GM18520 (cell line): ENCODE measurements at regions not wholly inside any gene's neighbourhood (a gene's known extent, or its start where the extent isn't known, plus 50 kb on each side); places are given as distances from the start of the nearest gene placed in this dataset.

Experiments
- ATAC-seq: cut with Tn5 transposase; IDR thresholded peaks from one replicate; pipeline ENCODE4 v1.9.1; 2021; ENCODE audit not compliant: unreplicated experiment

GRCh38 chr6:156575361-156575760 is 201.8 kb upstream of the ARID1B start:
- ATAC-seq = no peak

DNA sequence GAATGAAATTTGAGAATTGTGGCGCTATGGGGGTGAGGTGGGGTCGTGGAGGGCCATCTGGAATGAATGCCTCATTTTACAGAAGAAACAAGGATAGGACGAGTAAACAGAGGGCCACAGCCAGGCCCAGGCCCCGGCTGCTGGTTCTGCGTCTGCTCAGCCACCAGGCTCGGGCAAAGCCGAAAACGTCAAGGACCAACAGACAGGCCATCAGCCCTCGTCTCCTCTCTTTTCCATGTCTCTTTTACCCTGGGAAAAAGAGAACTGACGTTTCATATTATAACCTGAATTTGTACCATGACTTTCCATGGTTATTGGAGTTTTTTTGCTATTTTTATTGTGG is 212.4 kb upstream of the ARID1B start:
- no peak for ATAC-seq

DNA sequence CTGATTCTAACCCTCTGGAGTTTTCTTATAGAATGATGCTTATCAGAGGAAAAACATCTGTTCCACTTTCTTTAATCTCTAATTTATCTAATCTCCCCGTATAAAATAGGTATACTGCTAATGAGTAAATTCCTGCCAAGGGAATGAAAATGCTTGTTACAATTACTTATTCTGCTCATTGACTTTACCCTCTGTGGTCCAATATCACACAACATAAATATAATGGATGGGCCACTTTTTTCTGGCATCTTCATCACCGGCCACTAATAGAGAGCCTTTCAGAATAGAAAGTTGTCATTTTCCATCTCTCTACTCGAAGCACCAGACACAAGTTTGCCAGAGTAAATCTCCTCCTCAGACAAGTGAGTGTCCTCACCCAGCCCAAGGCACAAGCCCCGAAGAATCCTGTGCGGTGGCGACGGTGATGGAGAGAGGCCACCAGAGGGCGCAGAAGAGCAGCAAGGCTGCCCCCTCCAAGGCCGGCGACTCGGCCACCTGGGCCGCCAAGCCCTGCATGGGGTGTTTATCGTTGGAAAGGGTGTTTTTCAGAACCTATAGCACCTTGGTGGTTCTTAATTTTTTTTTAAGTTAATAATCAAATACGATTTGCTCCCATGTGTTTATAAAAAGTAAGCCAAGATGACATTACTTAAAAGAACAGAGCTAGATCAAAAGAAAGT is 212.9 kb upstream of the ARID1B start:
- ATAC-seq = peak; percentile 85

DNA sequence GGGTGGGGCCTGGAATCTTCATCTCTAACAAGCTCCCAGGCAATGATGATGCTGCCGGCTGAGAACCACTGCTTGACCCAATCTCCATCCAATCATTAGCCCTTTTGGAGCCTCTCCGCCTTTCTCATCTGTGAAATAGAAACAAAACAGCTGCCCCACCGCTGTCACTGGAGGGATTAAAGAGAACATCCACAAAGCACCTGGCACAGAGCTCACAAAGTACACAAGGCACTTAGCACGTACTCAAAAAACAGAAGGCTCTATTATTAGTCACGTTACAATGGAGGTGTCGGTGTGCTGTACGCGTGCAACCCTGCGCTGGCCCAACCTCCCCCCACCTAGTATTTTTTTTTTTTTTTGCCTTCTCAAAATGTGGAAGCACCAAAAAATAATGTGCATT is 213.5 kb upstream of the ARID1B start:
- no peak for ATAC-seq

GRCh38 chr6:156562636-156563035 is 214.5 kb upstream of the ARID1B start:
- no peak for ATAC-seq

GRCh38 chr6:156562019-156562418 is 215.2 kb upstream of the ARID1B start:
- no peak for ATAC-seq

DNA sequence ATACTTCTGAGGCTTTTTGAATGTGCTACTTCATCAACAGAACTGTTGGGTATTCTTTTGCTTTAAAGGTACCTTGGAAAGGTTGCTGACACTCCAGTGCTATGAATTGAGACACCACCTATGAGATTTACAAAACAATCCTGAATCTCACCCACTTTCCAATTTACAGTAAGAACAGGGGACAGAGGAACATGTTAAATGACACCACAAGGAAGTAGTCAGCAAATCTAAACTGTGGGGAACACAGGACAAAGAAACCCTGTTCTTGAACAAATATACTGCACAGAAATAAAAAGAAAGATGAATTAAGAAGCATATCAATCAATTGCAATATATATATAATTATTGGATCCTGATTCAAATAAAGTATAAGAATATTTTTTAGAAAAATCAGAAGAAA is 216.7 kb upstream of the ARID1B start:
- ATAC-seq = no peak

GRCh38 chr6:156559162-156559690 is 218.0 kb upstream of the ARID1B start:
- ATAC-seq = no peak

GRCh38 chr6:156557911-156558259 is 219.3 kb upstream of the ARID1B start:
- ATAC-seq = no peak

- ATAC-seq = no peak
Measured at GRCh38 chr6:156557251-156557910, 219.8 kb upstream of the ARID1B start.

DNA sequence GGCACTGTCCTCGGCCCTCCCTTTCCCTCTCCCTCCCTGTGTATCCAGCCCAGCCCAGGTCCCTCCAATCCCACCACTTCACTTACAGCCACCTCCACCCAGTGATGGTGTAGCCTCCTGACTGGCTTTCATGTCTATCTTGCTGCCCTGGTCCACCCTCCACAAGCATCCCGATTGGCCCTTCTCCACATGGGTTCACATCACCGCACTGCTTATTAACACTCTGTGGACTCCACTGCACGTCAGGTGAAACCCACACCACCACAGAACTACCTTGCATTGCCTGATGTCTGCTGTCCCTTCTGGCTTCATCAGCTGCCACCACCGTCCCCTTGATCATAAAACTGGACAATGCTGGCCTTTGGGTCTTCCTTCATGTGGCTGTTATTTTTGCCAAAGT is 220.4 kb upstream of the ARID1B start:
- no peak for ATAC-seq

DNA sequence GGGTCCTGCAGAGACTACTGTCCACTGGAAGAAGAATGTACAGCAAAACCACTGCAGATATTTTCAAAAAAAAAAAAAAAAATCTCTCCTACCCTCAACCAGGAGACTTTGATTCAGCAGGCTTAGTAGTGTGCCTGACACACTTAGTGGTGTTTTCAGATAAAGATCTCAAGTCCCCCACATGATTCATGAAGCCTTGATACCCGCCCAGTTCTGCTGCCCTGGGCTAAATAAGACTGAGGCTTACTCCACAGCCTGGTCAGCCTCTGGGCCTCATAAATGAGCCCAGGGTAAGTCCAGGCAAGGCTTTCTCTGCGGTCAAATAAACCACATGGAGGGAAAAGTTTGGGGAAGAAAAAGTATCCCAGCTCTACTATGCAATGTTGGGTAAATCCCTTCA is 222.1 kb upstream of the ARID1B start:
- no peak for ATAC-seq

DNA sequence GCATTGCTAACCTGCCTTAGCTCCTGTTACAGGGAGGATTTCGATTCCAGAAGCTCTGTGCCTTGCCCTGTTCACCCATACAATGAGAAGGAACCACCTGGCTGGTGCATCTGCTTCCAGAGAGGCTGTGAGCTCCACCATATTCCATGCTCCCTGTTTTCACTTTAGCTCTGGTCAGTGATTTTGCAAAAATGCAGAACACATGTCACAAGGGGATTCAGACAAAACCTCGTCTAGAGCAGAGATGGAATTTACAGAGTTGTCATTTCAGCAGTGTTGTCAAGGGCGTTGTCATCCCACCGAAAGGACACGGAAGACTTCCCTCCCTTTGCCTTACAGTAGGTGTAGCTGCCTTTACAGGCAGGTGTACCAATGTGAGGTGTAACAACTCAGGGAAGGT is 223.0 kb upstream of the ARID1B start:
- no peak for ATAC-seq

DNA sequence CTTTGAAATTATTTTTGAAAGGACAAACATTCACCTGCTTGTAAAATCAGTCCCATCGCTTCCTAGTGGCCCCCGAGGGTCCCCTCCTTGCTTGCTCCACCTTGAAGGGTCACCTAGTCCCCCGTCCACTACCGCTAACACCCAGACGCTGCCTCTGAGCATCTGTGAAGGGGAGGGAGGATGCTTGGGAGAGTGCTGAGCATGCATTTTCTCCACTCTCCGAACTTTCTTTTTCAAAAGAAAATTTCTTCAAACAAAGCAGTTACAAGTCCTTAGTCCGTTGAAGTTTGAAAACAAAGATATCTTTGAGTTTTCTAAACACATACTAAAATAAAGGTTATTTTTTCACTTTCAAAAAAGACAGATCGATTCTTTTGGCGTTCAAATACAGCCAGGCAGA is 224.3 kb upstream of the ARID1B start:
- ATAC-seq = no peak

DNA sequence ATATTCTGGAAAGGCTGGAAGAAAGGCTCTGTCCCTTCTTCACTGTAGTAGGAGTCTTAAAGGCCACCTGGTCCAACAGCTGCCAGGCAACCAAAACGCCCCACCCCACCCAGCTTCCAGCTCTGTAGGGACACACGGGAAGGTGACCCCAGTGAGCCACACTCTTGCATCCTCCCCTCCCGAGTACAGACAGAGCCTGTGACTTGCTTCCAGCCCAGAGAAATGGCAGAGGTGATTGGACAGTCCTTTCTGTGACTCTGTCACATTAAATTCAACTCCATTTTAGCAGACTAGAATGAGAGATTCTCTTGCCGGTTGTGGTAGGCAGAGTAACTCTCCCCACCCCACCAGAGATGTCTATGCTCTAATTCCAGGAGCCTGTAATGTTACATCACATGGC is 226.2 kb upstream of the ARID1B start:
- ATAC-seq = no peak

GRCh38 chr6:156545931-156546330 is 231.2 kb upstream of the ARID1B start:
- ATAC-seq = no peak

- ATAC-seq = no peak
Measured at GRCh38 chr6:156545021-156545420, 232.2 kb upstream of the ARID1B start.

- ATAC-seq = no peak
Measured at GRCh38 chr6:156544046-156544445, 233.1 kb upstream of the ARID1B start.

DNA sequence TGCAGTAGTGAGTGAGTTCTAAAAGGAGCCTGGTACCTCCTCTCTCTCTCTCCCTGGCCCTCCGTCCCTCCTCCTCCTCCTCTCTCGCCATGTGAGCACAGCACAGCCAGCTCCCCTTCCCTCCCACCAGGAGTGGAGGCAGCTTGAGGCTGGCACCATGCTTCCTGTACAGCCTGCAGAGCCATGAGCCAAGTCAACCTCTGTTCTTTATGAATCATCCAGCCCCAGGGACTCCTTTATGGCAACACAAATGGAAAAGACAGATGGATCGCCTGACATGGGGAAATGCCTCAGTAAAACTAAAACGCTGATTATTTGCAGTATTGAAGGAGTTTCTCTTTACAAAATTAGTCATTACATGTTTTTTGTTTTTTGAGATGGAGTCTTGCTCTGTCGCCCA is 233.7 kb upstream of the ARID1B start:
- no peak for ATAC-seq

- no peak for ATAC-seq
Measured at GRCh38 chr6:156538875-156539660, 238.1 kb upstream of the ARID1B start.

DNA sequence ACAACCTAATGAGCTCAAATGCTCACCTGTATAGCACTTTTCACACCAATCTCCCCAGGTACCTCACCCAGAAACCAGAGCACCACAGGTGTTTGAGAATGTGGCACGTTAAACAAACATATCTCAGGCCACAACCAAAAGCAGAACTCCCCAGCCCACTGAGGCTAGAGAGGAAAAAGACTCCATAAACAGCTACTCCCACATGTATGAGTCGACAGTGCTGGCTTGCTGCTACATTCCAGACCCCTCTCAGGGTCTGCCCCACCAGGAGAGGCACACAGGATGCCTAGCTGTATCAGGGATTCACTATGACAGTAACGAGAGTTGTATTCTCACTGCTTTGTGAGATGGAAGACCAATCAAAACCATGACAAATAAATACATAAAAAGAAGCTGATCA is 242.6 kb upstream of the ARID1B start:
- ATAC-seq = no peak

DNA sequence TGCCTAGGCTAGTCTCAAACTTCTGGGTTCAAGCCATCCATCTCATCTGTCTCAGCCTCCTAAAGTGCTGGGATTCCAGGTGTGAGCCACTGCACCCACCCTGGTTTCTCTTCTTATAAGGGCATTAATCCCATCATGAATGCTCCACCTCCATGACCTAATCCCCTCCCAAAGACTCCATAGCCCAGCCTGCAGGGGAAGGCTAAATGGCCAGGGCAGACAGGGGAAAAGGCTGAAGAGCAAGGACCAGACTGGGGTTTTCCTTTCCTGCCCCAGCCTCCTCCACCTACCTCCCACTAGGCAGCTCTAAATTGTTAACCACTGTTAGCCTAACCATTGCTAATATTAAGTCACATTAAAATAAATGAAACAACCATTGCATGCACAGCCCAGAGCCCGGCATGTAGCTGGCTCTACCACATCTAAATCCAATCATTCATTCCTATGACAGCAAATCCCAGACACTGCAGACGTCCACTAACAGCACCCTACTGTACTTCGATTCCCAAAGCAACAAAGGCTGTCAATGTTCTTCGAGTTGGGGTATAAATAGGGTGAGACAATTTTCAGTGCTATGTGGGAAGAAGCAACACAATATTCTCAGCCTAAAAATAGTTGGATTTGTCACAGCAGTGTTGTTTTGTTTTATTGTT is 243.2 kb upstream of the ARID1B start:
- no peak for ATAC-seq
